Transverse colon (tissue), 4 donors: ENCODE measurements at regions not wholly inside any gene's neighbourhood (a gene's known extent, or its start where the extent isn't known, plus 50 kb on each side); places are given as distances from the start of the nearest gene placed in this dataset.

Experiments used
- DNase-seq: peaks from one replicate; pipeline ENCODE4 v3.0.0-alpha.2; 2019
- H3K27ac ChIP-seq, 4 donors: fragments of 200-600 bp; sonication (generic); 2 replicates each; pipeline ENCODE4 v1.5.1; 2016 to 2018; ENCODE audit warnings: inconsistent platforms in 4 of 4
- H3K27me3 ChIP-seq: fragments of 200-600 bp; sonication (generic); 2 replicates; pipeline ENCODE4 v1.5.1; 2017; ENCODE audit warnings: inconsistent platforms
- H3K36me3 ChIP-seq, 4 donors: fragments of 200-600 bp; sonication (generic); 2 replicates each; pipeline ENCODE4 v1.5.1; 2017 to 2019; ENCODE audit warnings: inconsistent platforms in 4 of 4
- H3K4me1 ChIP-seq, 4 donors: fragments of 200-600 bp; sonication (generic); 2 replicates each; pipeline ENCODE4 v1.5.1; 2017 to 2020; ENCODE audit warnings: inconsistent platforms in 4 of 4
- H3K4me3 ChIP-seq, 4 donors: fragments of 200-600 bp; sonication (generic); 1 replicate in 1 of 4; 2 replicates in 3 of 4; pipeline versions ENCODE4 v1.5.1 to v1.6.1; 2017 to 2019; ENCODE audit warnings: inconsistent platforms in 4 of 4
- H3K9me3 ChIP-seq, 2 donors: fragments of 200-600 bp; sonication (generic); 2 replicates each; pipeline ENCODE4 v1.5.1; 2017 to 2019; ENCODE audit warnings: inconsistent platforms in 2 of 2
- CTCF ChIP-seq, 5 experiments: fragments of 200-600 bp in 3 of 5; fragments of 450-650 bp in 2 of 5; sonication (generic) in 3 of 5; IDR thresholded peaks; 1 replicate in 2 of 5; 2 replicates in 3 of 5; pipeline ENCODE4 v1.5.1; 2016 to 2017; ENCODE audit warnings: antibody characterized with exemption in 5 of 5, inconsistent platforms in 3 of 5, mild to moderate bottlenecking in 2 of 5, moderate library complexity in 1 of 5
- EP300 ChIP-seq: sonication (generic); formaldehyde crosslinking; IDR thresholded peaks from one replicate; pipeline ENCODE4 v1.6.1; 2017; ENCODE audit warnings: antibody characterized with exemption, low read depth
- POLR2A ChIP-seq: fragments of 450-650 bp; IDR thresholded peaks from one replicate; pipeline ENCODE4 v1.6.1; 2016; ENCODE audit warnings: antibody characterized with exemption, mild to moderate bottlenecking, moderate library complexity
- POLR2AphosphoS5 ChIP-seq, 3 donors: sonication (generic); formaldehyde crosslinking; IDR thresholded peaks; one replicate each; pipeline ENCODE4 v1.6.1; 2016; ENCODE audit warnings: antibody characterized with exemption in 3 of 3
- WGBS, 2 donors: methylation state at CpG; one replicate each; pipeline ENCODE4 v1.1.5; 2018; ENCODE audit warnings: low coverage in 1 of 2; 5-methylcytosine and 5-hydroxymethylcytosine counted together
- in situ Hi-C, 4 donors: fragments of 200-750 bp; cut with MboI; loops; one replicate each; pipeline versions ENCODE4 v1.15.0 to v1.15.1; 2017; ENCODE audit warnings: low sequenced_read_pairs in 3 of 4, low pct_ligation_motif_present in 1 of 4, low pct_unique_long_range_greater_than_20kb in 1 of 4
- intact Hi-C: fragments of 100-400 bp; cut with DNase I; formaldehyde crosslinking; loops from one replicate; pipeline ENCODE4 v1.15.1; 2023; ENCODE audit warnings: low total_unique reads

- in situ Hi-C loops, result no loop called here
- no peaks in the 10 kb centered on the region for H3K36me3 ChIP-seq
- H3K27me3 ChIP-seq, result no peaks in the 10 kb centered on the region
- H3K4me3 ChIP-seq, result no peak overlapping the region
- H3K9me3 ChIP-seq, result no peaks in the 10 kb centered on the region
- H3K27ac ChIP-seq, result no peak overlapping the region
- H3K4me1 ChIP-seq, result no peaks in the 10 kb centered on the region
- TF ChIP-seq EP300 (no peak), POLR2A (no peak), POLR2AphosphoS5 (IDR thresholded peaks at IDR 0.05) (no peak), CTCF (IDR thresholded peaks at IDR 0.05) (no peak)
- WGBS, 2 donors, result 64 to 79% methylated on average over 1 of the region's 1 CpG
- intact Hi-C loops, result no loop called here
- DNase-seq, result no peak
These were observed 232.0 kb upstream of the FAM174A start for GRCh38 chr5:100303216-100303615.

GRCh38 chr5:100299261-100299660, 235.9 kb upstream of the FAM174A start:
- WGBS, 2 donors, result 67 to 86% methylated on average over 2 of the region's 2 CpGs

GRCh38 chr5:100276071-100276470, 259.1 kb upstream of the FAM174A start:
- H3K4me3 ChIP-seq, result no peak overlapping the region
- H3K9me3 ChIP-seq, result no peaks in the 10 kb centered on the region
- DNase-seq, result no peak
- no peak for TF ChIP-seq CTCF (IDR thresholded peaks at IDR 0.05)
- no peak for TF ChIP-seq POLR2A
- TF ChIP-seq POLR2AphosphoS5 (IDR thresholded peaks at IDR 0.05), result no peak
- TF ChIP-seq EP300, result no peak
- in situ Hi-C loops (no loop called here), intact Hi-C loops (no loop called here)
- no peak overlapping the region for H3K27ac ChIP-seq
- H3K27me3 ChIP-seq, result no peaks in the 10 kb centered on the region
- no peaks in the 10 kb centered on the region for H3K36me3 ChIP-seq
- no peaks in the 10 kb centered on the region for H3K4me1 ChIP-seq

More at GRCh38 chr5:100299261-100299660, 235.9 kb upstream of the FAM174A start:
- Histone ChIP-seq H3K4me1 (no peaks in the 10 kb centered on the region), H3K27ac (no peak overlapping the region), H3K27me3 (no peaks in the 10 kb centered on the region), H3K4me3 (no peak overlapping the region), H3K9me3 (no peaks in the 10 kb centered on the region), H3K36me3 (no peaks in the 10 kb centered on the region)
- in situ Hi-C loops (no loop called here), intact Hi-C loops (no loop called here)
- no peak for DNase-seq
- no peak for TF ChIP-seq POLR2A
- no peak for TF ChIP-seq CTCF (IDR thresholded peaks at IDR 0.05)
- no peak for TF ChIP-seq POLR2AphosphoS5 (IDR thresholded peaks at IDR 0.05)
- TF ChIP-seq EP300, result no peak

- in situ Hi-C loops (no loop called here), intact Hi-C loops (no loop called here)
- H3K4me3 ChIP-seq, result no peak overlapping the region
- WGBS, 2 donors, result 78 to 87% methylated on average over 1 of the region's 1 CpG
- H3K27me3 ChIP-seq, result no peaks in the 10 kb centered on the region
- no peak for DNase-seq
- no peak overlapping the region for H3K27ac ChIP-seq
- no peaks in the 10 kb centered on the region for H3K9me3 ChIP-seq
- no peaks in the 10 kb centered on the region for H3K36me3 ChIP-seq
- no peaks in the 10 kb centered on the region for H3K4me1 ChIP-seq
- TF ChIP-seq POLR2A (no peak), EP300 (no peak)
These were observed 259.5 kb upstream of the FAM174A start for GRCh38 chr5:100275631-100276030.

- in situ Hi-C loops (no loop called here), intact Hi-C loops (no loop called here)
- no peak for DNase-seq
- 73 to 88% methylated on average over 2 of the region's 2 CpGs for WGBS, 2 donors
- H3K27me3 ChIP-seq, result no peaks in the 10 kb centered on the region
- no peaks in the 10 kb centered on the region for H3K9me3 ChIP-seq
- H3K27ac ChIP-seq, result no peak overlapping the region
- TF ChIP-seq POLR2A, result no peak
- no peak for TF ChIP-seq EP300
- no peak for TF ChIP-seq CTCF (IDR thresholded peaks at IDR 0.05)
- TF ChIP-seq POLR2AphosphoS5 (IDR thresholded peaks at IDR 0.05), result no peak
- H3K36me3 ChIP-seq, result no peaks in the 10 kb centered on the region
- no peaks in the 10 kb centered on the region for H3K4me1 ChIP-seq
- H3K4me3 ChIP-seq, result no peak overlapping the region
These were observed 261.2 kb upstream of the FAM174A start for GRCh38 chr5:100273846-100274580.
